GM19035 (cell line): ENCODE measurements at regions not wholly inside any gene's neighbourhood (a gene's known extent, or its start where the extent isn't known, plus 50 kb on each side); places are given as distances from the start of the nearest gene placed in this dataset.

ENCODE experiments used
- ATAC-seq: cut with Tn5 transposase; IDR thresholded peaks from one replicate; pipeline ENCODE4 v1.9.1; 2021; ENCODE audit not compliant: unreplicated experiment

DNA sequence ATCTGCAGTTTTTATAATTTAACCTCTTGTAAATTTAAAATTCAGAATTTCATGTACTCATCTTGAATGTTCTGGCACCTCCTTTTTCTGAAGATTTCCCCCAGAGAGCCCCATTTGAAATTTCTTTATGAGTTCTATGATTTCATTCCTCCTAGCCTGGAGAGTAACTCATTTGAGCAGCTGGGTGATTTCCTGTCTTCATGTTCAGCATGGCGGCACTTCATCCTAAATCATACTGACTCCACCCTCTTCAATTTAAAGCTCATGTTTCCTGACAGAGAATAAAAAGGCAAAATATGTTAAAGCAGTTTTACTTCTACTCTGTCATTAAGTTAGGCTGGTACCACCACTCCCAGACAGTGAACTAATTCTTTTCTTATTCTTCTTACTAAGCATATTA, 250.9 kb upstream of the POU3F2 start:
- no peak for ATAC-seq

DNA sequence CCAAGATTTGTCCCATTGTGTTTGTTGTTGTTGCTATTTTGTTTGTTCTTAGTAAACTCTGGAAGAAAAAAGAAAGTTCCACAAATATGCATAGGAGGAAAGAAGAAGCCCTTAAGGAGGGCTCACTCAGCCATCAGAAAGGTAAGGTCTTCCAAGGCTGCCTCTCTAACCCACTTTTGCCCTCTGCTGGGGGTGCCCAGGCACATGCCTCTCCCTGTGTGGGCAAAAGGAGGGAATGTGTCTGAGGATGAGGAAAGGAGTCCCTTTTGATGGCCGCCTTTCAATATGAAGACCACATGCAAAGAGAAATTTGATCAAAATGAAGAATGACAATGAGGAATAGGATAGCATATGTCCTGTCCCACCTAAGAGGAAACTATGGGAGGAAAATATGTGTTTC, 248.2 kb upstream of the POU3F2 start:
- no peak for ATAC-seq

DNA sequence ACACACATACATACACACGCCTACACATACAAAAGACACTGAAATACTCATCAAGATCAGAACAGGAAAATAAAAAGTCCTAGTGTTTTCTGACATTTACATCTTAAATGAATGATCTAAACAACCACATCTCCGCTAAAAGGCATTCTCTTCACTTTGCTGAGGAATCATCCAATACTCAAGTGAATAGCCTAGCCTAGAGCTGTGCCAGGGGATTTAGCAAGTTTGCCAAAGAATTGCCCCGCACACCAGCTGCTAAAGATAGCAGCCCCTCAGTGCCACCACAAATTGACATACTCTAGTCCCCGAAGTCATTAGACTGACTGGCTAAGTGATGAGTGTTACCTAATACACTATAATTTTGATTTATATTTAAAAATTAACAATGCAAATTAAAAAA, 246.8 kb upstream of the POU3F2 start:
- no peak for ATAC-seq

DNA sequence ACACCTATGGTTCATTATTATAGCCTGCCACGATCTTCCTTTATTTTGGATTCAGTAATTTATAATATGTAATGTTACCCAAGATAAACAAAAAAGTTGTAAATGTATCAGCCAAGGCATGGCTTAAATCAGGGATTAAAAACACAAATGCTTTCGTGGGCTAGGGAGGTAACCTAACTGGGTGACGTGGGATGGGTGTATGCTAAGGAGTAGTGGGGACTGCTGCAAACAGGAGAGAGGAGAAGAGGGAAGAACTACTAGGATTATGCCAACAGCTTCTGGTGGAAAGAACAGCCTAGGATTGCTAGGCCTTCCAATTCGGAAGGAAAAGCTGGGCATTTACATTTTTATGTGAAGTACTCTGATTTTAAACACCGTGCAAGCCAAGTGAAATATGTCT, 244.8 kb upstream of the POU3F2 start:
- ATAC-seq: no peak

DNA sequence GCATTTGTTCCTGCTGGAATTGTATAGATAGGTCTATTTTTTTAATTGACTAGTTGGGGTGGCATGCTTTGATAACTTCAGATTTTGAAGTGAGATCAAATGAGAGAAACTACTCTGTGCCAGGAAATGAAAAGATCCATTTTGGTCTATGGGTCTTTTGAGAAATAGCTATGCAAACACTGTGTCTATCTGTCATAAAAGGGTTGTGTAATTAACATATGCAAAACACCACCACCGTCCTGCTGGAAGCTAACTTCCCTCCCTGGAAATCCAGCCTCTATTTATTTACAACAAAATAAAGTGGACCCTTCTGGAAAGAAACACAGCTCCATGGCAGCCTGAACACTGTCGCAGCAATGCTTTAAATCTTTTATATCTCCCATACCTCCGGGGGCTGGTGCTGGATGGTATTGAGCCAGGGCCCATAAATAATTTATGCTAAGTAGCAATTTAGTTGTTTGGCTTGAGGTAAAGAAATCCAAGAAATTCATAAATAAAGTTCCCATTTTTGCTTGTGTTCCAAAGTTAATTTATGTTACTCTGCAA, 244.2 kb upstream of the POU3F2 start:
- ATAC-seq: no peak

DNA sequence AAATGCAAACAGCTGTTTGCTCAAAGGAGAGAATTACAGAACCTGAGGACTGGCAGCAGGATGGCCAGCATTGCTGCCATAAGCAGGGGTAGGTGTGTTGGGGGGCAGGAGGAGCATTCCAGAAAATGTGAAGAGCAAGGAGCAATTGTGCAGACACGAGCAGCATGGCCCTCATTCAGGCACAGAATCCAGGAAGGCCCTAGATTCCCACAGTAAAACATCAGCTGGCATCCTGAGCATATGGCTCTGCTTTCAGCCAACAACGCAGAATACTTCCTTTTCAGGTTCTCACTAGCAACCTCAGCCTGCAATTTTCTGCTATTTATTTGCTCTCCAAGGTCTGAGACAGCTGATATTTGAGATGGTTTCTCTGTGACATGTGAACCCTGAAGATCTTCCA, 243.4 kb upstream of the POU3F2 start:
- no peak for ATAC-seq

DNA sequence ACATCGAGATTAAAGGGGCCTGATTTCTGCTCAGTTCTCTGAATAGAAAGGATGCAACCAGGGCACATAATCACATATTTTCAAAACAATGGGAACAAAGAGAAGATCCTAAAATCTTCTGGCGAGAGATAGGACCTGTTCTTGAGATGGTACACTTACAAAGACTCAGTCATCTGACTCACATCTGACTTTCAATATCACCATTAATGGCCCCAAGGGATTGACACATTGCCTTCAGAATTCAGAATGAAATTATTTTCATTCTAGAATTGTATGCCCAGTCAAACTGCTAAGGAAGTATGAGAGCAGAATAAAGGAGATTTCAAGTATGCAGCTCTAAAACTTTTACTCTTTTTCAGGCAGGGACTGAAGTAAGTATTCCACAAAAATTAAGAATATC, 240.7 kb upstream of the POU3F2 start:
- no peak for ATAC-seq

DNA sequence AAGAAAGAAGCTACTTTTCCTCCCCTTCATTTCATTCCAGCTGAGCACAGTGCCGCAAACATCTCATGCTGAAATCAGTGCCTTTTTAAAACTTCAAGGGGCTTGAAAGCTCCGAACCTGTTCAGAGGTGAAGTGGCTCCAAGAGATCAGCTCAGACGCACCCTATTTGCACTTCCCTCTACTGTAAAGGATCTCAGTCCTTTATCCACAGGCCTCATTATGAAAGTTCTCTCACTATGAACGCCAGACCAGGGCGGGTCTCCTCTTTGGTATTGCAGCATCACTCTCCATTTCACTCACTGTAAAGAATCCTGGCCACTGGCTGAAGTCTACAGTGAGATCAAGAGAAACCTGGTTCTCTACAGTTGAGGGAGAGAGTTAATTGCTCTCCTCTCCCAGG, 232.7 kb upstream of the POU3F2 start:
- ATAC-seq: no peak

DNA sequence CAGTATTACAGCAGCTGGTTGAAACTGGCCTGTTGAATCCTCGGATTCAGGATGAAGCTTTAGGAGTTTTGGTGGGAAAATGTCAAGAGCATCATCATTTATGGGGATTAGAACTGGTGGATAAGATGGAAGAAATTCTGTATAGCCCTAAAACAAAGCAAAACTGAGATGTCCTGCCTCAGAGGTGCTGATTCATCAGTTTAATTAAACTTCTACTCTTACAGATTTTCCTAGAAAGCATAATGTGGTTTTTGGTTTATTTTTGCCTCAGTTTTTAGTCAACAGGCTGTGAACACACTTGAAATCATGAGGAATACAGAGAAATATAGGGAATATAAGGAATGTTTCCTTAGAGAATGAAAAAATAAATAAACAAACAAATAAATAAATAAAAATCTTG, 228.7 kb upstream of the POU3F2 start:
- ATAC-seq: no peak

DNA sequence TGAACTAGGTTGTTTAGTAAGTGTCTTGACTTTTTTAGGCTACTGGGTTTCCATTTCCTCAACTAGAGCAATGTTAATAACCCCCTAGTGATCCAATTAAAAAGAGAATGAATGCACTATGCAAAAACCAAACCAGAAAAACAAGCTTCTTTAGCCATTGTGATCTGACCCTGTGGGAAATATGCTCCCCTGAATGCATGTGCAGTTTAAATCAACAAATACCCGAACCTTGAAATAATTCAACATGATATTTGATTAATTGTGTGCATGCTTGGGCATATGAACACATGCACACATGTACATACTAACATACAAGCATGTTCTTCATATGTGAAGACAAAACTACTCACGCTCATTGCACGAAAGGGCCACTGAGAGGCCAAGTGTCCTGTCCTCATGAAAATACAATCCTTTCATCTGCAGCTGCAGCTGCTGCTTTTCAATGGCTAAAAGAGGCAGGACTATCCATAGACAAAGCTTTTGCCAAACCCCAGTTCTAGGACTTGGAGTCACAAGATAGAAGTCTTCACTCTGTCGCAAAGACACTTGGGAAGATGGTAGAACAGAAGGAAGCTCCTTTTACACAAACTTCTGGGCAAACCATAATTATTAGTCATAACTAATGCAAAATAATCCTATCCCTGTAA, 207.1 kb upstream of the POU3F2 start:
- no peak for ATAC-seq

DNA sequence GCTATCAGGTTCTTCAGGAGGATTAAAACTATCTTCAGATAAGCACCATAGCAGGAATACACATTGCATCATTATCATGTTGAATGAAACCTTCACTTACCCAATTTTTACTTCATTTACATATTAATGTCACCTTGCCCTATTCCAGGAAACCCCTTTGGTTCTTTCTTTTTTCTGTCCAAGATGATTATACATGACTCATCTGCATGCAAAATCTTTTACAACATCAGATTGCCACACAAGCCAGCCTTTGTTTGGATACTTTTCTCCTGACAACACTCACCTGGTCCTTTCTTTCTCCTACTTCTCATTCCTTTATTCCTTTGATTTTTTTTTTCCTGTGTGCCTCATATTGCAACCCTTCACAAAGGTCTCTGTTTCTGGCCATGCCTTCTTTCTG, 200.5 kb upstream of the POU3F2 start:
- no peak for ATAC-seq

DNA sequence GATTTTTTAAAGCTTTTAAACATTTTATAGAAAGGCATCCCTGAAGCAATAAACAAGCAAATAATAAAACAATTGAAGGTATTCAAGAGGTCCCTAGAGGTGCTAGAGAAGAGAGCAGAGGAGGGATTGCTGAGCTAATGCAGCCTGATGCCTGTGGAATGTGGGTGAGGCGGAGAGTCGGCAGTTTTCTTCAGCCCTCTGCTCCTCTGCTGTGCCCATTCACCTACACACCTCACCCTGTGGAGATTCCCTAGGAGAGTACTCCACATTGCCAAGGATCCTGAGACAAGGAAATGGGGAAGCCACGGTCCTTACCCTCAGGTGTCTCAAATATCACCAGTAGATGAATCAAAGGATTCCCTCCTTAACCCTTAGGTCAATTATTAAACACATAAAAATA, 199.8 kb upstream of the POU3F2 start:
- no peak for ATAC-seq

DNA sequence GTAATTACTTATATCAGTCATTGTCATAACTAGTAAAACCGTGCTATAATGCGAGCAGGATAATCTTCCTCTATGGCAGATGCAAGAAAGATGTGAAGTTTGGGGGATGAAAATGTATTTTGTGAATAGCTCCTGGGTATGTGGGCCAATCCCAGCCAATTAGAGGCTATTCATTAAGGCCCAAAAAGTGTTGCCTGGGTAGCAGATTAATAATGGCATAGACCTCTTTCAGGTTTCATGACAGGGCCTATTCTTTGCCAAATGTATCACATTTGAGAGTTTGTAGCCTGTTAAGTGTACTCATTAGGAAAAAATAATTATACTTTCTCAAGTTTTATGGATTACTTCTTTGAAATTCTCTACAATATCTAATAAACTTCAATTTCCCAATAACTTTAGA, 199.2 kb upstream of the POU3F2 start:
- no peak for ATAC-seq

DNA sequence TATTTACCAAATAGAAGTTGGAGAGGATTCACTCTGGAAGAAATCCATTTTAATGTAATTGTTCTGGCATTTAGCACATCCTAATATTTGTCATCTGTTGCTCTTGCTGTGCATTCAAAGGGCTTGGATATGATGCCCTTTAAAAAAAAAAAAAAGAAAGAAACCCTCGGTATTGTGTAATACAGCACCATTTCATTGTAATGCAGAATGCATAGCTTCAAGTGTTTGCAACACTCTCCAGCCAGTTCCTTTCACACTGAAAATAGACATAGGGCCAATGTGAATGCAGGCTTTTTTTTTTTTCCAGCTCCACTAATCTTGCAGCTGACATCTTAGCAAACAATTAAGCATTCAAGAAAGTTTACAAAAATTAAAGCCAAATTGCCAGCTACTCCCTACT, 197.4 kb upstream of the POU3F2 start:
- no peak for ATAC-seq

DNA sequence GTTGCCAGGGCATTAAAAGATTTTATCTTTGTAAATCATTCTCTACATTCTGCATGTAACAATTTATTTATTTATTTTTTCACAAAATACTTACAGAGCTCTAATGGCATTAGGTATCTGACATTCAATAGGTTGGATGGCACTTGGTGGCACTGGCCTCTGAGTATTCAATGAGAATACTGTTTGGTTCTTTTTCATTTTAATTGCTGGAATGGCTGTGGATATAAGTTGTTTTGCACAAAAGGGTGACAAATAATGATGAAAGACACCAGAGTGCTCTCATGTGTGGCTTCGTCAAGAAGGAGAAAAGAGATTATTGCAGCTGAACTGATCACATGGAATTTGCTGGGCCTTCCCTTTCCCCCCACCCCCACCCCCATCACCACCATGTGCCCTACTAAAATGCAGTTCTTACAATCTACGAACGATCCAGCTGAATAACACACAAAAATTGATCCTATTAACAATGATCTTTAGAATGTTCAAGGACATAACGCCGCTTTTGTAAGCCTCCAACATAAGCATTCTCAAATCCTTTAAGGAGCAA, 195.2 kb upstream of the POU3F2 start:
- no peak for ATAC-seq

DNA sequence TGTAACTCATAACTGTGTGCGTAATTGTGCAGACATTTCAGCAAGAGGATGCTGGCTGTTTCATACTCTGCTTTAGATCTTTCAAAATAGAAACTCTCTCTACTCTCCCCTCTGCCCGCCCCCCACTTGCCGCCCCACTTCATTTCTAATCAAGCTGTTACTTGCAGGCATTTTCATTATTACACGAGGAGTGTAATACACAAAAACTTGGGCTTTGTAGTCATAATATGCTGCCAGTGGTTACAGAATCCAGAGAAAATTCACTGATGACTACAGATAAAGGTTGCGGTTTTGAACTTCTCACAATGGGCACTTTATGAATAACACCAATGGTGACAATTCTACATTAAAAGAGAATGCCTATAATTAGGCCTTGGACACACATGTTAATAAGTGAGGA, 194.0 kb upstream of the POU3F2 start:
- no peak for ATAC-seq

DNA sequence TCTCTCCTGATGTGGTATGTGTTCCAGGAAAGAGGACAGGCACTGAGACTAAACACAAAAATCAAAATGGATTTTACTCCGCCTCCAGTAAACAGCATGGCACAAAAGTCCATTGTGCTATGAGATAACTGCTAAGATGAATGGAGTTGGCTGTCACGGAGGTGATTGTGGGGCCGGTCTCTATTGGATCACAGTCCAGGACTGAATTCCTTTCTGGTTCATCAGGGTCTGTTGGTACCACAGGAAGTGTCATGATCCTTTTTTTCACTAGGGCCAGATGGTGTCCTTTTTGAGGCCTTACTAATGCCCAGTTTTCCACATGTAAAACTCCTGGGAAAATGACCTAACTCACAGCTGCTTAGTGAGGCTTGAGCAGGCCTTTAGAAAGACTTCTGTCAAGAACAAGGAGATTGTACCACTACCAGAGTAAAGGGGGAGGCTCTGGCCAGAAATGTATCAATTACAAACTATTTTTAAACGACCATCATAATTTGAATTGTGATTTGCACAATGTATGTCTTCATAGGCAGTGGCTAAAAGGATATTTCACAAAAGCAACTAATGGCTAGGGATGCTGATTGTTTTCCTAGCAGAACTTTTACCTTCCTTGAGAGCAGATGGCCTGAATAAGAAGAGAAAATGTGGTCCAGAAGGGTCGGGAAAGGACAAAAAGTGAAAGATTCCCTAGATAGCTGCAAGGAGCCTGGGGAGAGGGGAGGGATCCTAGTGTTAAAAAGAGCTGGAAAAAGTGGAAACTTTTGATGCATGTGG, 192.2 kb upstream of the POU3F2 start:
- no peak for ATAC-seq

DNA sequence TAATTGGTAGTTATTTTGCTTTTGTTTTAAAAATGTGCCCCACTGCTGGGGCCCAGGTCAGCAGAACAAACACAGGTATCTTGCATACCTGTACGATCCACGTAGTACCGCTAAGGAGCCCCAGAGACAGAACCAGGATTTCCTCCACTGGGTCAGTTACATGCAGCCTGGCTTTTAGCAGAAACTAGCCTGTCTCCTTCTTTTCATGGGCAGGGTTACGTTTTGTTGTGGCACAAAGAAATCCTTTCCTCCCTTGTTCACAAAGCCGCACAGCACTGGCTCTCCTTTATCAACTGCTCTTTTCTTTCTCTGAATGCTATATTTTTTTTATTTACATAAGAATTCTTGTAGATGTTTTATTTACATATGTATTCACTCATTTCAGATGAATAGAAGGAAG, 190.3 kb upstream of the POU3F2 start:
- ATAC-seq: no peak

DNA sequence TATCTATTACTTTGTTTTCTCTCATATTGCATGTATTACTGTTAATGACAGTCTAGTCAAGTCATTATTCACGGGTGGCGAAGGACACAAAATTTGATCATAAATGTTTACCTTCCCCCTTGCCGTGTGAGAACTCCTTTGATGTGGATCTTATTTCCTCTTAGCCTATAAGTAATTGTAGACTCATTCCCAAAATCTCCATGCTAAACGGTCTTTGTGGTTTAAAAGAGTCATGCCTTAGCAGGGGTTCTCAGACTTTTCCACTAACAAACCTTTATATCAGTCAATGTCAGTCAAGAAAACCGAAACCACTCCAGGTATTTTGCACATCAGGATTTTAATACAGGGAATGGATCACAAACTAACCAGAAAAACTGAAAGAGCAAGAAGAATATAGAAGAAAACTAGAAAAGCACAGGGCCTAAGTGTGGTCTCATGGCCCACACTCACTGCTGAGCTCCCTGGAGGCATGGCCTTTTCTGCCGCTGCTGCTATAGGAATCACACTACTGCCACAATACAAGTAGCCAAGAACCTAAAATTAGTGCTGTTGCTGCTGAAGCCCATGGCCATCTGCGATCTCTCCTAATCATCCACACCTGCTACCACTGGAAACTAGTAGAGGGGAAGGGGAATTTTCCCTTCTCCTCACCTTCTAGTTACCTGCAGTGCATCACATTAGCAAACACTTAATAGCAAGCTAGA, 186.0 kb upstream of the POU3F2 start:
- ATAC-seq: no peak

DNA sequence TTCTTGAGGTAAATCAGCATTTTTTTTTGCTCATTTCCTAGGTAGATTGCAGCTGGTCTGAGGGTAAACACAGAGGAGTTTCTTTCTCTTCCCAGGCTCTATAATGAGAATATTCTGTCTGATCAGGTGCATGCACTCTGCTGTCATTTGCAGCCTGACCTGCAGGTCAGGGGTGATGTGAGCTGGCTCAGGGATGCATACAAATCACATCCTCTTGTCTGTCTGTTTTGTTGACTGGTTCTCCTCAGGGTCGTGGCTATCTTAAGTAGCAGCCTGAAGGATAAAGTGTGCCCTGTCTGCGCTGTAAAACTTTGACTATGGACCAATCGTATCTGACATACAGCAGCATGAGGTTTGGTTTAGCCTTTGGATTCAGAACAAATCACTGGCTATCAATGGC, 183.4 kb upstream of the POU3F2 start:
- ATAC-seq: no peak

DNA sequence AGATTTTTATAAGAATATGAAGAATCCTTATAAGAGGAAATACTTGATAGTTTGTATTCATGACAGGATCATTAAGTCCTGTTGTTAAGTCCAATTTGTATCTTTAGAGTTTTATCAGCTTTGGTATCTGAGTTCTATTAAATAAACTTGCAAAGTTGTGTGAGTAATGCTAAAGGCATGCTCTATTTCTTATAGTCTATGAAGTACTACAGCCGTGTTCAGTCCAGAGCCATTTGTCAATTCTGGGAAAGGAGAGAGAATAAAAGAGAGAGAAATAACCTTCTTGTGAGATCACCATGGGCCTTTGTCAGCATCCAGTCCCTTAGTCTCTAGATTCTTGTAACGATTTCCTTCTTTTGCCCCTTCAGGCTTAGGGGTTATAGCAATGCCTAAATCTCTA, 181.2 kb upstream of the POU3F2 start:
- ATAC-seq: no peak

DNA sequence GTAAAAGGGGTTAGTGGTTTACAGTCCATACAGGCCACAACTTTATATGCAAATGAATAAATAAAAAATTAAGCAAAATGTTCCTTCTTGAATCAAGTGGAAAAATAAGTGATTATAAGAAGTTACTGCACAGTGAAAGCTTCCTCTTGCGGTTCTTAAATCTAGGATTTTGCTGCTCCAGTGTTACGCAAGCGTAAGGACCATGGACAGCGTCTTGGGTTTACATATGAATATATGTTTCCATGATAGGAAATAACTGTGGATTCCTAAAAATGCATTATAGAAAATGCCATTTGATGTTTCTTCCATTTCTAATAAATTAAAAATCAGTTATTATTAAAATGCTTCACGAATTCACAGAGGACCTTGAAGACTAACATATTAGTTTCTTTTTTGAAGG, 176.6 kb upstream of the POU3F2 start:
- ATAC-seq: no peak
